NCI-H2171 treated with DMSO at 0.1 percent for 48 hours (cell line): ENCODE measurements at regions not wholly inside any gene's neighbourhood (a gene's known extent, or its start where the extent isn't known, plus 50 kb on each side); places are given as distances from the start of the nearest gene placed in this dataset.
"Not testable (repeated sequence)": the region's sequence is repeated elsewhere in the genome, so short reads cannot be mapped to it uniquely, and the experiment has no call there.

ENCODE experiments used
- DNase-seq: peaks from one replicate; lab custom pipeline; 2025; lab: John Stamatoyannopoulos, UW

DNA sequence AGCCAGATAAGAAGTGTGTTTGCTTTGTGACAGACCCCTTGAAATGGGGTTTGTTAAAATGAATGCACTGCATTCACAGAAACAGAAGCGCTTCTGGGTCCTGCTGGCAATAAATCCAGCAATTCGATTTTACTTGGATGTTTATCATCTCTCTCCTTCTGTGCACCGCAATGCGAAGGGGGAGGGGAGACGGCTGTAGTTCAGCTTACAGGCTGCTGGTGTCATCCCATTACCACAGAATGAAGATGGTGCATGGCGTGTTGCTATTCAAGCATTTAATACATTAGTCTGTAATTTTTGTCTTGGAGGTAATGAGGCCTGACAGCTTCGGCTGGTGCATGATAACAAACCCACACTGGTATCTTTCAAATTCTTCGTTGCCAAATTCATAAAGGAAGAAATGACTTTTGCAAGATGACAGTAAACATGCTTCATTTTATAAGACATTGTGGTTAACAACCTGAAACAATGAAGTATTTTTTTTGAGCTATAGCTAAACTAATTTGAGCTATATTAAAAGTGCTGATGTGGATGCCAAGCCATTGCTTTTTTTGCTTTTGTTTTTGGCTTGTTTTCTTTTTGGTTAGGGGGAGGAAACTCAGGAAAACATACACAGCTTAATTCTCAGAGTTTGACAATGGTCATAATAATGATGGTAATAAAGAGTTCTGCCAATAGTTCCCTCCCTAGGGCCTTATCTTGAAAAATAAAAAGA, 418.3 kb downstream of the OTOL1 start:
- DNase-seq: peak; percentile 14

DNA sequence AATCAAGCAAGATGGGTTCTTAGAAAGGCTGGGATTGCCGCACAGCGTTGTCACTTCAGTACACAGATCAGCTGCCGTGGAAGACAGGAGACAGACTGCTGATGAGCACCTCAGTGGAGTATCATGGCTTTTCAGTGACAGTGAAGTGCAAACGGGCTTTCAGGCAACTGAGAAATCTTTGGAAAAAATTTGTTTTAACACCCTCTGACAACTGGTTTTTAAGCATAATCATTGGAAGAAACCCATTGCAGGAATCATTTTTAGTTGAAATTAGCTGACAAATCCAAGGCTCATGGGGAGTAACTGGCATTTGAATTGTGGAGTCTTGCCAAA, 418.8 kb downstream of the OTOL1 start:
- DNase-seq: no peak

DNA sequence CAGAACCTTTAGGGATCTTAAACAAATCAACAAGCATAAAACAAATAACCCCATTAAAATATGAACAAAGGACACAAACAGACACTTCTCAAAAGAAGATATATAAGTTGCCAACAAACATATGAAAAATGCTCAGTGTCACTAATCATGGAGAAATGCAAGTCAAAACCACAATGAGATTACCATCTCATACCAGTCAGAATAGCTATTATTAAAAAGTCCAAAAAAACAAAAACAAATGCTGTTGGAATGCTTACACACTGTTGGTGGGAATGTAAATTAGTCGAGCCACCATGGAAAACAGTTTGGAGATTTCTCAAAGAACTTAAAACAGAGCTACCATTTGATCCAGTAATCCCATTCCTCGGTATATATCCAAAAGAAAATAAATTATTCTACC, 423.6 kb downstream of the OTOL1 start:
- DNase-seq: no peak

DNA sequence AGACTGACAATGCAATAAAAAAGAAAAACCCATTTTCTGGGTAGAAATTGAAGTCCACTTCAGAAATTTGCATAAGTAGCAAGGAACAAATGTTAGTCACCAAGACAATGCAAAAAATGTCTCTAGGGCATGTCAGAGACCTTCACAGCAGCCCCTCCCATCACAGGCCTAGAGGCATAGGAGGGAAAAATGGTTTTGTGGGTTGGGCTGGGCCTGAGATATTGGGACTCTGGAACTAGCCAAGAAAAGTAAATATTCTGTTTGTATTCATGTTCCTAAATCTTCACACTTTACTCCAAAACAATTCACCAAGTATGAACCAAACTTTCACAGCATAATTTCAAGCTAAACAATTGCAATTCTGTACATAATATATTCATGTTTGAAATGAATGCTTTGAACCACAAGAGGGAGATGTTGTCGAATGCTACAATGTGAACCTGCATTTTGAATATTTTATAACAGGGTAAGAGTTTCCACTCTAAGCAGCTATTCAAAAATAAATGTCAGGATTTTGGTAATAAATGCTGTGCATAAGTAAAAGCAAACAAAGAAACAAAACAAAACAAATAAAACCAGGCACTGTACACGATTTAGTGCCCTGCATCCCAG, 429.2 kb downstream of the OTOL1 start:
- no peak for DNase-seq

- DNase-seq: no peak
Measured at GRCh38 chr3:161927131-161927530, 430.5 kb downstream of the OTOL1 start.

- no peak for DNase-seq
Measured at GRCh38 chr3:161939918-161940620, 443.5 kb downstream of the OTOL1 start.

GRCh38 chr3:161940621-161940965, 444.0 kb downstream of the OTOL1 start:
- no peak for DNase-seq

DNA sequence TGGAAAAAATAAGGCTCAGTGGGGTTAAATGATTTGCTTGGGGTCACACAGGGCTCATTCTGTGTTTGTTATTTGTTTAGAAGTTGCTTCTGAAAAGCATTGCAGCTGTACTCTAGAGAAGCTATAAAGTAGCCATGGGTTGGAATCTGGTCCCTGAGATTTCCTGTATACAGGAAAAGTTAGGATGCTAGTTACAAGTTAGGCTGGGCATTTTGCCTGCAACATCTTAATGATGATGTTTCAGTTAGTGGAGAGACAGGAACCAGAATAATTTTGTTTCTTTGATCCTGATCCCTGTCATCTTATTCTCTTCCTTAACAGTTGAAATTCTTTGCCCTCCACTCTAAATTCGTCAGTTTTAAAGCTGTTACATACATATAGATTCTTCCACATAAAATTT, 445.3 kb downstream of the OTOL1 start:
- DNase-seq: no peak

GRCh38 chr3:161943801-161944345, 447.3 kb downstream of the OTOL1 start:
- DNase-seq: not testable (repeated sequence)

GRCh38 chr3:161946443-161946960, 449.9 kb downstream of the OTOL1 start:
- no peak for DNase-seq

GRCh38 chr3:161950318-161950868, 453.8 kb downstream of the OTOL1 start:
- DNase-seq: no peak

GRCh38 chr3:161957467-161957866, 460.9 kb downstream of the OTOL1 start:
- no peak for DNase-seq

DNA sequence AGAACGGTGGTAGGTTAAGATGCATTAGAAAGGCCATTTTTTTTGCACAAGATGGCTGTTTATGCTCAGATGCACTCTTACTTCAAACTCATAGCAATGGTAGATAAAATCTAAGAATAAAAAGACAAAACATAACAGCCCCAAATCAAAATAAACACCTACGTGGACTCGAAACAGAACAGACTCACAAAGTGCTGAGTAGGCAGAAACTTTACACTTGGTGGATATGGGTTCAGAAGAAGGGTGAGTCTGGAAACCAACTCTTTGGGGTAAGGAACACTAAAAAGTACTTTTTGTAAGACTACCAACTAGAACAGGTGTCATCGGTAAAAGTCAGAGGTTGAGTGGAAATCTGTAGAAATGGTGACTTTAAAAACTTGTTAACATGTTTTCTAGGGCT, 468.2 kb downstream of the OTOL1 start:
- no peak for DNase-seq

DNA sequence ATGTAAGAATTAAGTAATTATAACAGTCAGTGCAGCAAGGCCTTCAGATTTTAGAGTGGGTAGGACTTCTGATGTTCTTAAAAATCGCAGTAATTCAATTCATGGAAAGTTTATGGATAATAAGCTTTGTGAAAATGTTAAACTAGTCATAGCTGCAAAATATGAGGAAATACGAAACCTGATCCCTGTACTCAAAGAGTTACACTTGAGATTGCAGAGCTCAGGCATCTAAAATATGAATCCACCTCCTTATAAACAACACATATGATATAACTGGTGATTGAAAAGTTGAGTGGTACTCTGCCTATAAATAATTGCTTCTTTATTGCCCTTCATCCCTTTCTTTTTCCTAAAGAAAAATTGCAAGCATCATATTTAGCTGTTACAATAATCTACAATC, 473.3 kb downstream of the OTOL1 start:
- no peak for DNase-seq

DNA sequence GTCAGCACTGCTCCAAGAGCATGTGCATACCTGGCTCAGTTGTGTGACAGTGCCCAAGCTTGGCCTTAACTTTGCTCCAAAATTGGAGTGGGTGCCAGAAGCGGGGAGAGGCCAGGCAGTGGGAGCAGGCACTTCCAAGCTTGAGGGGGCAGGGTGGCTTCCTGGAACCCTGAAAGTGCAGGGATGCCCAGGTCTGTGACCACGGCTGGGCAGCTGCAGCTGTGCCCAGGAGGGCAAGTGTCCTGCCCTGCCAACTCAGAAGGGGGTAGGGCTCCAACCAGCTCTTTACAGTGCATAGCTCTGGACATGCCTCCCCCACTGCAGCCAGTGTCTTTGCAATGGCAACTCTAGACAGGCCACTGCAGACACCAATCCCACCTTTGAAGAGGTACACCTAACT, 478.6 kb downstream of the OTOL1 start:
- no peak for DNase-seq

DNA sequence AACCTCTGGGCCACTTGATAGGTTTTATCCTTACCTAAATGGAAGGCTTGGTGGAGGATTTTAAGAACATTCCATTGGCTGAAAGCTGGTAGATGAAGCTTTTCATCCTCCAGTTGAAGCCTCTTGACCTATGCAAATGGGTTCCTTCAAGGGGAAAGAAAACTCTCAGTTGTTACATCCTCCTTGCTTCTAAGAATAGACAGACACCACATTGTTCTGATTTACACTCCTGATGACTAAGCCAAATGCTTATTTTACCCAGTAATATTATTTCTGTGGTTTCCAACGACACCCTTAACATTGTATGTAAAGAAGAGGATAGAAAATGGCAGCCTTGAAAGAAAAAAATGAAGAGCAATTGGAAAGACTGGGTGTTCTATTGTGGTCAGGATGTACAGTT, 480.5 kb downstream of the OTOL1 start:
- no peak for DNase-seq

DNA sequence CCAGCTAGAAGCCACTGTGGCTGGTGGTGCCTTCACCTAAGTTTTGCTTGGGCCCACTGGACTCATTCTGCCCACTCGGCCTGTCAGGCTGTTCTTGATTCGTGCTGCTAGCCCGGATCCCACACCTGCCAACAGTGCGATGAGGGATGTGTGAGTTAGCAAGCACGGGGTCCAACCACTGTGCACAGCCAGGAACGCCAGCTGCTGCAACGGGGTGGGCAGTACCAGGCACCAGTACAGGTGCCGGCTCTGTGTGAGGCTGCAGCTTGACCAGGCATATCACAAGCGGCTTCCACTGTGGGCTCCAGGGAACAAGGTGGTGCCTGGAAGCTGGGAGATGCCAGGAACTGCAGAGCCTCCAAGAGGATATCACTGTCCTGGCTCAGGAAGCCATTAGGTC, 481.2 kb downstream of the OTOL1 start:
- no peak for DNase-seq

- DNase-seq: no peak
Measured at GRCh38 chr3:161987933-161988332, 491.3 kb downstream of the OTOL1 start.

DNA sequence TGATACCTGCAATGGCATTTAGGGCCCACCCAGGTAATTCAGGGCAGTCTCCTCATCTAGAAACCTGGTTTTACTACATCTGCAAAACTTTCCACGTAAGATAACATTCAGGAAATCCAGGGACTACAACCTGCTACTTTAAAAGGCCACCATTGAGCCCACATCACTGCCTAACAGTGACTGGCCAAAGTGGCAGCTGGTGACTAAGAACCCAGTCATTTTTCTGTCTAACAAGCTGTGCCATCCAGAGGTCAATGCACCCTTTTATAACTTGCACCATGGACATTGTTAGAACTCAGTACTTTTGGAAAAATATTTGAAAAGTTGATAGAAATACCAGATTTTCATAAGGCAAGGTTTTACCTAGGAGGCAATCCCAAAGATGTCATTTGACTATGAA, 492.4 kb downstream of the OTOL1 start:
- DNase-seq: no peak

DNA sequence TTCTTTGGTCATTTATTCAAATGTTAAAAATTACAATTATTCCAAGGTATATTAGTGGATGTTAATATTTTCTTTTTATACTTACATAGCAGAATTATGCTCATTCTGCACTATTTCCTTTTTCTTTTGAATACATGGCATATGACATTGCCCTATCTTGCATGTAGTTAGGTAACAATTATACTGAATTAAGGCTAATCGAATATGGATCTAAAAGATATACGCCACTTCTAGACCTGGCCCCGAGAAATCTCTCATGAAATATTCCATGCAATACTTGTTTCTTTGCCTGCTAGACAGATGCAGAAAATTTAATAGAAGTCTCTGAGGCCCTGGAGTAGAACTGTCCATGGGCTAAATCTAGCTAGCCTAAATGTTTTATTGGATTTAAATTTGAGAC, 493.4 kb downstream of the OTOL1 start:
- DNase-seq: no peak

- no peak for DNase-seq
Measured at GRCh38 chr3:161991901-161992540, 495.4 kb downstream of the OTOL1 start.

DNA sequence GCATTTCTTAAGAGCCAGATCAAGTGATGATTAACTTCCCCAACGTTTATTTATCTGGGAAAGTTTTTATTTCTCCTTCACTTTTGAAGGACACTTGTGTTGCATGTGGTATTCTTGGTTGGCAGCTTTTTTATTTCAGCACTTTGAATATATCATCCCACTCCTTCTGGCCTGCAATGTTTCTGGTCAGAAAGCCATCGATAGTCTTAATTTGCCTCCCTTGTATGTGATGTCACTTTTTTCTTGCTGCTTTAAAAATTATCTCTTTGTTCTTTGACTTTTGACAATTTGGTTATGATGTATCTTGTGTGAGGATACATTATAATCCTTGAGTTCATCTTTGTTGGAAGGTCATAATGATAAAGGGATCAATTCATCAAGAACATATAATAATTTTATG, 503.2 kb downstream of the OTOL1 start:
- no peak for DNase-seq
